HCT116 (cell line): ENCODE measurements at regions not wholly inside any gene's neighbourhood (a gene's known extent, or its start where the extent isn't known, plus 50 kb on each side); places are given as distances from the start of the nearest gene placed in this dataset.

Experiments used
- ATAC-seq: fragments of 200-7000 bp; cut with Tn5 transposase; 2 replicates; pipeline ENCODE4 v1.9.1; 2020; ENCODE audit warnings: mild to moderate bottlenecking, moderate library complexity
- BruUV-seq: library from RNA; stranded (reverse); fragments of 400-500 nt; replicated peaks from 2 replicates; lab custom pipeline; 2021; lab: Mats Ljungman, UMichigan
- CTCF ChIA-PET: fragments of 300-600 bp; sonication (Branson Sonifier 250); formaldehyde crosslinking; loops from one replicate; lab custom pipeline; 2021; ENCODE audit warnings: antibody characterized with exemption; lab: Charles Lee
- POLR2A ChIA-PET: fragments of 300-600, 350-600 bp; sonication (Branson Sonifier 250); formaldehyde crosslinking; loops from one replicate; lab custom pipeline; 2021; ENCODE audit warnings: antibody characterized with exemption; lab: Charles Lee
- RAD21 ChIA-PET, 2 experiments: fragments of 300-600 bp; sonication (Branson Sonifier 250); formaldehyde crosslinking; loops; one replicate each; lab custom pipeline; 2023; ENCODE audit warnings: low total read pairs in 2 of 2; ENCODE audit not compliant: uncharacterized antibody in 2 of 2, unreplicated experiment in 2 of 2, low non-redundant PET in 1 of 2; lab: Charles Lee
- DNase-seq: peaks from one replicate; pipeline ENCODE4 v3.0.0-alpha.2; 2010; ENCODE audit warnings: low read depth, low spot score
- H2AFZ ChIP-seq: fragments of 200-600 bp; shearing (Covaris generic), sonication (generic); 2 replicates; pipeline ENCODE4 v1.6.1; 2017; ENCODE audit warnings: low read depth, mixed run types, mixed read lengths, antibody characterized with exemption, low read length; ENCODE audit not compliant: poor library complexity, severe bottlenecking
- H3K27ac ChIP-seq: 2 replicates; pipeline ENCODE4 v1.5.1; 2012; ENCODE audit warnings: low read depth, low read length
- H3K27me3 ChIP-seq: fragments of 200-600 bp; sonication (generic); 2 replicates; pipeline ENCODE4 v1.6.1; 2016; ENCODE audit warnings: mixed run types, low read length, mixed read lengths; ENCODE audit not compliant: insufficient read depth
- H3K36me3 ChIP-seq, 2 experiments: fragments of 200-500 bp in 1 of 2; fragments of 200-600 bp in 1 of 2; sonication (Bioruptor generic) in 1 of 2; sonication (generic) in 1 of 2; 2 replicates each; pipeline versions ENCODE4 v1.5.1 to v1.6.1; 2014 to 2016; ENCODE audit warnings: low read length in 2 of 2, inconsistent platforms in 1 of 2, mixed read lengths in 1 of 2, mixed run types in 1 of 2; ENCODE audit not compliant: insufficient read depth in 2 of 2, control insufficient read depth in 1 of 2
- H3K4me1 ChIP-seq, 2 experiments: fragments of 200-600 bp in 1 of 2; sonication (generic) in 1 of 2; 2 replicates each; pipeline versions ENCODE4 v1.5.1 to v1.6.1; 2012 to 2017; ENCODE audit warnings: low read length in 2 of 2, inconsistent platforms in 1 of 2, mild to moderate bottlenecking in 1 of 2, mixed read lengths in 1 of 2, mixed run types in 1 of 2, moderate library complexity in 1 of 2; ENCODE audit not compliant: insufficient read depth in 2 of 2, control insufficient read depth in 1 of 2
- H3K4me2 ChIP-seq: fragments of 200-600 bp; sonication (generic); 2 replicates; pipeline ENCODE4 v1.6.1; 2017; ENCODE audit warnings: mixed run types, low read length, mixed read lengths
- H3K4me3 ChIP-seq, 2 experiments: fragments of 200-600 bp in 1 of 2; sonication (generic) in 1 of 2; replicated peaks in 1 of 2; 2 replicates each; pipeline ENCODE4 v1.5.1; 2011 to 2016; ENCODE audit warnings: low read length in 2 of 2, control low read depth in 1 of 2, low read depth in 1 of 2, mild to moderate bottlenecking in 1 of 2, mixed read lengths in 1 of 2, mixed run types in 1 of 2
- H3K79me2 ChIP-seq: fragments of 200-600 bp; sonication (generic); 2 replicates; pipeline ENCODE4 v1.6.1; 2017; ENCODE audit warnings: mild to moderate bottlenecking, mixed run types, low read length, moderate library complexity, mixed read lengths; ENCODE audit not compliant: insufficient read depth
- H3K9ac ChIP-seq: fragments of 200-600 bp; sonication (generic); 2 replicates; pipeline ENCODE4 v1.6.1; 2016; ENCODE audit warnings: low read length, mixed read lengths
- H3K9me2 ChIP-seq: fragments of 200-600 bp; sonication (generic), shearing (Covaris generic); 2 replicates; pipeline ENCODE4 v1.6.1; 2017; ENCODE audit warnings: mixed run types, mild to moderate bottlenecking, moderate library complexity; ENCODE audit not compliant: insufficient read depth
- H3K9me3 ChIP-seq, 2 experiments: fragments of 200-500 bp in 1 of 2; fragments of 200-600 bp in 1 of 2; sonication (Bioruptor generic) in 1 of 2; sonication (generic) in 1 of 2; 2 replicates each; pipeline ENCODE4 v1.6.1; 2014 to 2017; ENCODE audit warnings: low read length in 2 of 2, mixed read lengths in 2 of 2, inconsistent platforms in 1 of 2, low read depth in 1 of 2, mild to moderate bottlenecking in 1 of 2, mixed run types in 1 of 2, moderate library complexity in 1 of 2; ENCODE audit not compliant: control insufficient read depth in 1 of 2, insufficient read depth in 1 of 2
- H4K20me1 ChIP-seq: fragments of 200-600 bp; sonication (generic), shearing (Covaris generic); 2 replicates; pipeline ENCODE4 v1.6.1; 2017; ENCODE audit warnings: mixed run types, mild to moderate bottlenecking, moderate library complexity; ENCODE audit not compliant: insufficient read depth
- ATF3 ChIP-seq: IDR thresholded peaks from 2 replicates; pipeline ENCODE4 v1.6.1; 2012
- CBX3 ChIP-seq: IDR thresholded peaks from 2 replicates; pipeline ENCODE4 v1.6.1; 2012; ENCODE audit warnings: low read depth
- CEBPB ChIP-seq: IDR thresholded peaks from 2 replicates; pipeline ENCODE4 v1.6.1; 2012; ENCODE audit warnings: low read depth
- EGR1 ChIP-seq: IDR thresholded peaks from 2 replicates; pipeline ENCODE4 v1.6.1; 2012; ENCODE audit warnings: low read depth
- ELF1 ChIP-seq: IDR thresholded peaks from 2 replicates; pipeline ENCODE4 v1.6.1; 2012; ENCODE audit warnings: low read depth, borderline replicate concordance
- EZH2 ChIP-seq: fragments of 200-600 bp; sonication (generic); IDR thresholded peaks from 2 replicates; pipeline ENCODE4 v1.6.1; 2017; ENCODE audit warnings: antibody characterized with exemption, mixed run types
- EZH2phosphoT487 ChIP-seq: fragments of 200-600 bp; IDR thresholded peaks from 2 replicates; pipeline ENCODE4 v1.6.1; 2018; ENCODE audit warnings: antibody characterized with exemption, borderline replicate concordance
- FOSL1 ChIP-seq: IDR thresholded peaks from 2 replicates; pipeline ENCODE4 v1.6.1; 2012; ENCODE audit warnings: low read depth
- JUND ChIP-seq: IDR thresholded peaks from 2 replicates; pipeline ENCODE4 v1.6.1; 2012
- MAX ChIP-seq: IDR thresholded peaks from 2 replicates; pipeline ENCODE4 v1.6.1; 2012
- POLR2AphosphoS5 ChIP-seq: IDR thresholded peaks from 2 replicates; pipeline ENCODE4 v1.6.1; 2011; ENCODE audit warnings: mild to moderate bottlenecking, low read depth, low read length, moderate library complexity
- REST ChIP-seq: IDR thresholded peaks from 2 replicates; pipeline ENCODE4 v1.6.1; 2012; ENCODE audit warnings: low read depth
- SIN3A ChIP-seq: IDR thresholded peaks from 2 replicates; pipeline ENCODE4 v1.6.1; 2012; ENCODE audit warnings: low read depth
- SP1 ChIP-seq: IDR thresholded peaks from 2 replicates; pipeline ENCODE4 v1.6.1; 2012; ENCODE audit warnings: low read depth
- TCF7L2 ChIP-seq: IDR thresholded peaks from 2 replicates; pipeline ENCODE4 v1.7.0; 2011; ENCODE audit warnings: borderline replicate concordance, inconsistent platforms; ENCODE audit not compliant: insufficient read depth, insufficient read length; ENCODE audit errors: extremely low read depth
- ZBTB33 ChIP-seq: IDR thresholded peaks from 2 replicates; pipeline ENCODE4 v1.6.1; 2011; ENCODE audit warnings: mild to moderate bottlenecking, low read length, moderate library complexity; ENCODE audit not compliant: insufficient replicate concordance; ENCODE audit errors: extremely low read depth
- ZFX ChIP-seq: fragments of 450-650 bp; IDR thresholded peaks from 2 replicates; pipeline ENCODE4 v1.6.1; 2017
- ZNF274 ChIP-seq: fragments of 200-500 bp; sonication (Bioruptor generic); IDR thresholded peaks from 2 replicates; pipeline ENCODE4 v1.6.1; 2014; ENCODE audit warnings: mild to moderate bottlenecking, low read depth, low read length, inconsistent platforms
- intact Hi-C: fragments of 100-400 bp; cut with micrococcal nuclease; formaldehyde crosslinking; loops from 2 replicates; pipeline ENCODE4 v1.10.0; 2022

GRCh38 chr11:19567996-19568395, 144.6 kb upstream of the NAV2 start:
- no peak for ATAC-seq

More at GRCh38 chr11:19567996-19568395, 144.6 kb upstream of the NAV2 start:
- Histone ChIP-seq H3K9me3 (no peaks in the 10 kb centered on the region), H2AFZ (no peak overlapping the region), H3K9me2 (no peaks in the 10 kb centered on the region), H3K4me1 (peaks cover 0 to 6% of the 10 kb centered on the region in 2 experiments; a peak in 1 of 4 replicates), H3K79me2 (no peaks in the 10 kb centered on the region), H3K4me3 (no peak overlapping the region), H3K4me2 (no peak overlapping the region), H3K27ac (no peak overlapping the region), H3K36me3 (no peaks in the 10 kb centered on the region)
- ChIA-PET RAD21 (no interaction called here), POLR2A (no interaction called here), CTCF (no interaction called here)
- BruUV-seq = no TSS peak
- TF ChIP-seq CEBPB = no peak
- no peak for TF ChIP-seq ZNF274
- no peak for TF ChIP-seq CBX3
- TF ChIP-seq JUND = no peak
- TF ChIP-seq POLR2AphosphoS5 = no peak
- no peak for TF ChIP-seq EGR1
- no peak for TF ChIP-seq EZH2
- TF ChIP-seq ZFX = no peak
- TF ChIP-seq EZH2phosphoT487 = no peak
- TF ChIP-seq REST = no peak
- no peak for TF ChIP-seq FOSL1
- no peak for TF ChIP-seq SP1
- no peak for TF ChIP-seq SIN3A
- TF ChIP-seq ELF1 = no peak
- no peak for TF ChIP-seq TCF7L2
- TF ChIP-seq ATF3 = no peak
- no peak for TF ChIP-seq MAX
- no peak for TF ChIP-seq ZBTB33
- TF ChIP-seq, all 23 proteins: peak for 0
- no peak overlapping the region for H3K9ac ChIP-seq
- H3K27me3 ChIP-seq = no peaks in the 10 kb centered on the region
- no peaks in the 10 kb centered on the region for H4K20me1 ChIP-seq
- DNase-seq = no peak
- intact Hi-C loops = no loop called here
